HG03196 (cell line): ENCODE measurements at regions not wholly inside any gene's neighbourhood (a gene's known extent, or its start where the extent isn't known, plus 50 kb on each side); places are given as distances from the start of the nearest gene placed in this dataset.
A peak's percentile ranks its signal among the peaks of the same experiment; 100 is the strongest.

ENCODE experiments used
- ATAC-seq: cut with Tn5 transposase; IDR thresholded peaks from one replicate; pipeline ENCODE4 v1.9.1; 2021; ENCODE audit not compliant: unreplicated experiment

DNA sequence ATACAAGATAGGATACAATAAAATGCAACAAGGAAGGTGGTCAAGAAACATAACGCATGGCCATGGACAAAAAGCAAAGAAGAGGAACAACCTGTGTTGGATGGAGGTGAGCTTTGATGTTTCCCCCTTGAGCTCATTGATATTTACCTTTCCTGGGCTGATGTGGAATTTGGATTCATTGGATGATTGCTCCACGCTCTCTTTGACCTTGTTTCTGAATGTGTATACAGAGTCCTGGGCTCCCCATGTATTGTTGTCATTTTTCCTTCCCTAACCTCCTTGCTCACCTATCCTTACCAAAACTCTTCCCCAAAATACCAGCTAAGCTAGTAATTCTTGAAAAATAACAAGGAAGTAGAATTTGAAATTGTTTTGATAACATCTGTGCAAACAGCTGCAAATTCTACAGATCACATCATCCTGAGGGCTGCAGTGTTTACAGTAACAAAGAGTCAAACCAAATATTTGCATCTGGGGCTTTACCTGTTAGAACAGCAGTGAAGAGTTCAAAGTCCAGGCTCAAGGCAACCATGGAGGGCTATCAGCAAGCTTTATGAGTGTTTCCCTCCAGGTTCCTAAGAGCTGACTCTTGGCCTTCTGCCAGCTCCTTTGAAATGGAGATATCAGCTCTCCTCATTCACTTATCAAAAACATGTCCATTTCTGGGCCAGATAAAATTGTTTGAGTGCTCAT lies 214.3 kb upstream of the MARCKS start:
- peak; percentile 95 for ATAC-seq

DNA sequence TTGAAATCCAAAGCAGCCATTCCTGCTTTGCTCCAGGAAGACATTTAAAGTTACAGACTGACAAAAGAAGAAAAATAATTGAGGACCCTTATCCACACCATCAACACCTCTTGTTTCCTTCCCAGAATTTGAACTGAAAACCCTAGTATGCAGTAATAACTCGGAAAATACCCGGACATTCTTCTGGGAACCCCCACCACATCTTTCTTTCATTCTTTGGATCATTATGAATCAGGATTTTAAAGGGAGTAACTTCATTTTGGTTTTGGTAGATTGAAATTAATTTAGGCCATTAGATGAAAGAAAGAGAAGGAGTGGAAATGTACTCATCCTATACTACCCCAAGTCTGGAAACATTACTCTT lies 213.8 kb upstream of the MARCKS start:
- ATAC-seq: no peak

DNA sequence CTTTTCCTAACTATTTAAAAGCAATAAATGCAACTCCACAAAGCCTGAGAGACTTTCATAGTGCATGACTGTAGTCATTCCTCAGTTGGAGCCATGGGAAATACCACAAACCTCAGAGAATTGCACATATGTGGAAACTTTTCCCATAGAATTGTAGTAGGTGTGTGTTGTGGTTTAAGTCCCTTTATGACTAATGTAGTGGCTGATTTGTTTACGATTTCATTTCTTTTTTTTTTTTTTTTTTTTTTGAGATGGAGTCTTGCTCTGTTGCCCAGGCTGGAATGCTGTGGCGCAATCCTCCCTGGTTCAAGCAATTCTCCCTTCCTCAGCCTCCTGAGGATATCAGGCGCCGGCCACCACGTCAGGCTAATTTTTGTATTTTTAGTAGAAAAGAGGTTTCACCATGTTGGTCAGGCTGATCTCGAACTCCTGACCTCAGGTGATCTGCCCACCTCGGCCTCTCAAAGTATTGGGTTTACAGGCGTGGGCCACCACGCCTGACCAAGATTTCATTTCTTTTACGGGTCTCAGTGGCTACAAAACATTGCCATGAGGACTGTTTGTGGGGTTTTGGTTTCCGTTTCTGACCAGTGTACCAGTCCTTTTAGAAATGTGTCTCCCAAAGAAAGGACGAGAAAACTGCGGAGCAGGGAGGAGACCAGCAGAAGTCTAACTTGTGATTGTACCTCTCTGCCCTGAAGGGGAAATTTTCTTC lies 212.1 kb upstream of the MARCKS start:
- ATAC-seq: no peak

DNA sequence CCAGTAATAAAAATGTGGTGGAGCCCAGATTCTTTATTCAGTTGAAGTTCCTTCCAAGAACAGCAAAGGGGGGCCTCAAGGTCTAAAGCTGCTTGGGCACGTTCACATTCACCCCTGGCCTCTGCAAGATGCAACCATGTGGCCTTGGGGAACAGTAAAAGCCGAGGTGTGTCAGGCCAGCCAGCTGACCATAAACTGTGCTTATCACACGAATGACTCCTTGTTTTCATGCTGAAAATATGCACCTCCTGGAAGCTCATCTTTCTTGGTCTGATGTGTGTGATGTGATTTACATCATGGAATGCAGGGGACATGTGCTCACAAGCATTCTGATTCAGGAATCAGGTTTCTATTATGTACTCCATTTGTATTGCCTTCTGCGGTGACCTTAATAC lies 211.6 kb upstream of the MARCKS start:
- ATAC-seq: no peak

DNA sequence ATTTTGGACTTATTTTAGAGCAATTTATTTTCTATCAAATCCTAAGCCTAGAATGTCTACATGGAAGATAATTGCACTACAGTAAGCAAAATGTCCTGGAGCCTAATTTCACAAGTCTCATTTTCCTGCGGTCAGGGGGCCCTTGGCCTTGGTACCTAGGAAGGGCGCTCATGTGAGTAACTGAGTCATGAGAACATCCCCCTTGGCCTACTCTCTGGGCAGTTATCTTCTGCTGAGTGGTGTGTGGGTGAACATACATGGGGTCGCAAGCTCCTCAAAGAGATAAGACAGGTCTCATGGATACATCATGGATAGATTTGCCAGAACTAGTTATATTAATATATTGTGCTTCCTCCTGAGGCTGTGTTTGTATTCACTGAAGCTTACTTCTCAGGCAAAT lies 211.2 kb upstream of the MARCKS start:
- no peak for ATAC-seq

DNA sequence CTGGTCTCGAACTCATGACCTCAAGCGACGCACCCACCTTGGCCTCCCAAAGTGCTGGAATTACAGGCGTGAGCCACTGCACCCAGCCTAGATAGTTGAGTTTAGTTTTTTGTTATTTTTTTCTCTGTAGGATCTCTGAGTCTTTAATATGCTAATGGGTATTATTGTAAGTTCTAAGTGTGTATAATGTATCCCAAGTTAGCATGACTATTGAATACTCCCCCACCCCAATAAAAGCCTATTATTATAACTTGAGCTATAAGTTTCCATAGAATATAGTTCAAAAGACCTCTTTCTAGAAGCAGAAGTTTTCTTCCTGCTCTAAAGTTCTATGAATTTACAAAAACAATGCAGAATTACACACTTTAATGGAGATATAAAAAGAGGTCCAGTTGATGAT lies 210.4 kb upstream of the MARCKS start:
- no peak for ATAC-seq

DNA sequence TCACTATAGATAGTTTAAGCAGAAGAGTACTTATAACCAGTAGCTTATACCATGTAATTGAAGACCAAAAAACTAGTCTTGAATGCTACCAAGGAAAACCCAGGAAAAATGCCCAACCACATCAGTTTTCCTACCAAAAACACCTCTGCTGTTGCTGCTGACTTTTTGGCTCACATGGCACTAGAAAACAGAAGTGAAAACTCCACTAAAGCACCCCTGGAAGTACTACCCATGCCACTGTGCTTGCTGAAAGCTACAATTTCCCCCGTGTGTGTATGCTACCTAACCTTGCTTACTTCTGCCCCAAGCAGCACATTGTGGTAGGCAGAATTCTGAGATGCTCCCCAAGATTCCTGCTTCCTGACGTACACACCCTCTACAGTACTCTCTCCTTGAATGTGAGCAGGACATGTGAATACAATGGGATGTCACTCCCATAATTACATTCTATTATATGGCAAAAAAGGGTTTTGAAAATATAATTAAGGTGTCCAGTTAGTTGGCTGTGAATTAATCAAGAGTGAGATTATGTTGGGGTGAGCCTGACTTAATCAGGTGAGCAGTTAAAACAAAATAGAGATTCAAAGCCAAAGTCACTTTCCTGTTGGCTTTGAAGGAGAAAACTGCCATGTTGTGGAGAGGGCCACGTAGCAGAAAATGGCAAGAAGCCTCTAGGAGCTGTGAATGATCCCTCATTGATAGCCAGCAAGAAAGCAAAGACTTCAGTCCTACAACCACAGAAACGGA lies 209.8 kb upstream of the MARCKS start:
- ATAC-seq: peak; percentile 34

DNA sequence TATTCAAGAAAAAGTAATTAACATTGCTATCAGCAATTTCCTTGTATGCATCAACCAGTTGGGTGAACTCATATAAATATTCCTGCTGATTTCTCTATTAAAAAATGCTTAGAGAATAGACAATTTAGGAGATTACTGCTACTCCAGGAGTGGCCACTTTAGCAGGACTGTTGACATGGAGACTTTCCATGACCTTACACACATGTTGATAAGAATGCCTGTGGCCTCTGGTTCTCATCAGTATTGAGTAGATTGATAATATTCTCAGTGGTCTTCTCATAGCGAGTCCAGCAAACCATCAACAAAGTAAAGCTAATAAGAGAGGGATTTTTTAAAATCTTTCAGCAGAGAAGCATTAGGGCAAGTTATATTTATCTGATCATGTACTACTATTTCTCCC lies 208.4 kb upstream of the MARCKS start:
- ATAC-seq: no peak

DNA sequence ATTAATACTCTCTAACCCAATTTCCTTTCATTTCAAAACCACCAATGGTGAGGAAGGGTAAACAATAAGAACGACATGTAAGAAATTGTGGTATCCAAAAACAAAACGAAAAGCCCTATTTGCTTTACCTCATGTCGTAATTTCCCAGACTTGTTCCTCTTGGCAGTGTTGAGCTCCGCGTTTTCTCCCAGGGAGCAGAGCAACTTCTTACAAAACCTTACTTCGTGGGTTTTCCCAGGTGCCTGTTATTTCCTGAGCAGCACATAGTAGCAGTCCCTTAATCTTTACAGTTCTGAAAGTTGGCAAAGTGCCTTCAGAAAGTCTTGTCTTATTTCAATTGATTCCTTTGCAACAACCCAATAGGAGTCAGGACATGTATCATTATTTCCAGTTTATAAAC lies 207.9 kb upstream of the MARCKS start:
- ATAC-seq: no peak

DNA sequence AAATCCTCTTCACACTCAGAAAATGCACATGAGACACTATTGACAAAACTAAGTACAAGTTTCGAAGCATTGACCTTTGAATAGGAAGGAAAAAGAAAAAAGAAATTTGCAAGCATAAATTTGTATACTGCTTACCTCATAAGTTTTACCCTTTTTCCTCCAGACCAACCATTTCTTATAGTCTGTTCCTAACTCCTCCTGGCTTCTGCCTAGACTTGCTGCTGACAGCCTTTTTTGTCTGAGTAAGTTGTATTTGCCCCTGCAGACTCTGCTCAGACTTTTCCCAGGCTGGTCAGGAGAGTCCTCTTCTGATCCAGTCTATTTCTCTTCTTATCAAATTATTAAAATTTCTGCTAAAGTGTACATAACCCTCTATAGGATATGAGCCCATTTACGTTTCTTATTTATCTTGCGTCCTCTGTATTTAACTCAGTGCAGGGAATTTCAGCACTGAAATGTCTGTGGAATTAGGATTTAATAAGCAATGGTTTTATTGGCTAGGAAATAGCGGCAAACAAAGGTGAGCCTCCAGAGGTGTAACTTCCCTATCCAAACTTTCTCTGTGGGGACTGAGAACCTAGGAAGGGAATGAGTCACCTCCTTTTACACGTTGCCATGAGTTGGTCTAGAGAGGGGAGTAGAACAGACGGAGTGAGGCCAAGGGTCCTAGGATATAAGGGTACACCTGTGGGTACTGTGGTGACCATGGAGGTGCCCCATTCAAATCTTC lies 207.1 kb upstream of the MARCKS start:
- no peak for ATAC-seq

DNA sequence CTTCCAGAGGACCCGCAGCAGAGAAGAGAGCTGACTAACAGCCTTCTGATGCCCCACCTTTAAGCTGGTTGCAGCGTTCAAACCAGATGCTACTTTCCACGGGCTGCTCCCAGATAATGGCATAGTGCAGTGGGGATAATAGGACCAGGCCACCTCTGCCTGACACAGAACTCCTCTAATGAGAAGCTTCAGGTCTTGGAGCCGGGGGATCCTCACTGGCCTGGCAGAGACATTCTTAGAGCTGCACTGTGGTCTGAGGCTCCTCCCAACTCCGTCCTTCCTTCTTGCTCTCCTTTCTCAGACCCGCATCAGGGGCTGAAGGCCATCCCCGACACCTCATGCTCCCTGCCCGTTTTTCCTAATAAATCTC lies 206.6 kb upstream of the MARCKS start:
- no peak for ATAC-seq

DNA sequence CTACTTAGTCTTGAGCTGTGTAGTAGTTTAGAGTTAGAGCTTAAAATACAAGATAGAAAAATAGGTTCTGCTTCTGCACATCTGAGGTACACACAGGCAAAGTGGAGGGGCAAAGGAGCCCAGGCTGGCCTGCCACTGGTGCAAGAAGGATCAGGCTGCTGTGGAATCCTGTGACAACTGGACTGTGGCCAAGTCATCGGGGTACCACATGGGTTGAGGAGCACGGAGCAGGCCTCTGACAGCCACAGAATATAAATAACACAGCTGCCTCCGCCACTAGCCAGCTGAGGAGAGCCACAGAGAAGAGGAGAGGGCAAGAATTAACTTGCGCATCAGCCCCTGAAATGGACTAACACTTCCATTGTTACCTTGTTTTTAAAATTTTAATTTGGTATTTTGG lies 206.0 kb upstream of the MARCKS start:
- ATAC-seq: no peak

DNA sequence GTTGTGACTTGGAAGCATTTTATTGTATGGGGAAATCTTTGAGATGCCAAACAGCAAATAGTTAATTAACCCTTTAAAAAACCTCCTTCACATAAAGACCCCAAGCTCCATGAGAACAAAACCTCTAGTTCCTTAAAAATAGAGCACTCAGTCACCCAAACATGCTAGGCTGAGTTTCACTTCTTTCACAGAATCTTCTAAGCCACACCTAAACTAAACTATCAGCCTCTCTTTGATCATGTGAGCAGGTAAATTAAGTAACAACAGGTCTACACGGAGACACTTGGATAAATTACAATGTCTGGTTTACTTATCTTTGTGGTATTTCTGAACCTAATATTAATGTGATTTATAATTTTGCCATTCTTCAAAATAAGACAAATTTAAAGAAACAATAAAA lies 205.2 kb upstream of the MARCKS start:
- no peak for ATAC-seq

DNA sequence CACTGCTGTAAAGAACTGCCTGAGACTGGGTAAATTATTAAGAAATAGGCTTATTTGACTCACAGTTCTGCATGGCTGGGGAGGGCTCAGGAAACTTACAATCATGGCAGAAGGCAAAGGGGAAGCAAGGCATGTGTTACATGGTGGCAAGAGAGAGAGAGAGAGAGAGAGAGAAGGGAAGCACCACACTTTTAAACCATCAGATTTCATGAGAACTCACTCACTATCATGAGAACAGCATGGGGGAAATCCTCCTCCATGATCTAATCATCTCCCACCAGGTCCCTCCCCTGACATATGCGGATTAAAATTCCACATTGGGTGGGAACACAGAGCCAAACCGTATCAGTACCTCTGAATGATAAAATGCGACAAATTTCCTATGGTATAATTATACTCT lies 203.9 kb upstream of the MARCKS start:
- ATAC-seq: no peak

DNA sequence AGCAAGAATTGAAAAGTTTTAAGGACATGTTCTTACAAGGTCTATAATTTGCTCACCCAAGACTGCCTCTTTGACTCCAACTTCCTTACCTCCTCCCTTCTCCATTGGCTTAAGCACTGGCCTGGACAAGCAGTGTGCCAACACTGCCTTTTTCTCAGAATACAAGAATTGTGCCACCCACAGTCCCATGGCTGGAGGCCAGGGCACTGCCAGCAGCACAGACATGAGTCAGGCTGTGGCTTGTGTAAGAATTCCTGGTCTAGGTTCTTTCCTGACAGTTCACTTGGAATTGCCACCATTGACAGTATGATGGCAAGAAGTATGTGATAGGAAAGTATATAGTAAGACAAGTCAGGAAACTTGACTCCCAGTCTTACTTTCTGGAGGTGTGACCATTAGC lies 202.7 kb upstream of the MARCKS start:
- no peak for ATAC-seq

DNA sequence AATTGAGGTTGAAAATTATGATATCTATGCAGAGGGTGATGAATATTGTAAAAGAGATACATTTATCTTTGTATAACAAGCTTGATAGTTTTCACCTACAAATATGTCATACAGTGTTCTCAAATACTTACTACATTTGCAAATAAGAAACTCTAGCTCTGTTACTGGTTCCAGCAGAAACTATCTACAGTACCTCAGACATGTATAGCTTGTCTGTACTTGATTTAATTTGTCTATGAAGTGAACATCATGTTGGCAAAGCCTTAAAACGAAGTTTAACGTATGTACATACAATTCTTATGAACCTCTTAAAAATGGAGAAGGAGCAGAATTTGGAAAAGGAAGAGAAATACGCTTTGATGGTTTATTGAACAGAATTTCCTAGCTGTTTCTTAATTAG lies 201.4 kb upstream of the MARCKS start:
- ATAC-seq: no peak

DNA sequence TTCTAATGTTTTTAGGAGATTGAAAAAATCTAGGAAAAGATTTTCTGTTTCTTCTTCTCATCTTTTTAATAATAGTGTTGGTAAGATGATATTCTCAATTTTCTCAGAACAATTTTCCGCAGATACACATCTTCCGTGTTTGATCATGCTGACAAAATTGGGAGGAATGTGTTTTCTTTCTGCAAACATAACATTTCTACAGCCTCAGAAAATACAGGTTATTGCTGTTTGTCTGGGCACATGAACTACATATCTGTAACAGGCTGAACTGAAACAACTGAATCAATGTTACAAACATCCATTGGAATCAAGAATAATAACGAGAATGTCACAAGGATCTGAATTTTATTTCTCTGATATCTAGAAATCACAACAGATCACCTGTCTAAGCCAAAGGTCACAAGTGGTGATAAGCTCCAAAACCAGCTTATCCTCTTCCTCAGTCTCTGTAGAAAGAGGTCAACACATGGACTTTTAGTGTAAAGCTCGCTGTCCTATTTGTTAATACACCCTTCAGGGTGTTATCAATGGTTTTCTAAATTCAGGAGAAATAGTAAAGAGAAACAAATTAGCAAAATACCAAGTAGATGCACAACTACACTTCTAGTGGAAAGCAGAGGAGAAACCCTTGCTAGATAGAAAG lies 197.3 kb upstream of the MARCKS start:
- ATAC-seq: no peak

DNA sequence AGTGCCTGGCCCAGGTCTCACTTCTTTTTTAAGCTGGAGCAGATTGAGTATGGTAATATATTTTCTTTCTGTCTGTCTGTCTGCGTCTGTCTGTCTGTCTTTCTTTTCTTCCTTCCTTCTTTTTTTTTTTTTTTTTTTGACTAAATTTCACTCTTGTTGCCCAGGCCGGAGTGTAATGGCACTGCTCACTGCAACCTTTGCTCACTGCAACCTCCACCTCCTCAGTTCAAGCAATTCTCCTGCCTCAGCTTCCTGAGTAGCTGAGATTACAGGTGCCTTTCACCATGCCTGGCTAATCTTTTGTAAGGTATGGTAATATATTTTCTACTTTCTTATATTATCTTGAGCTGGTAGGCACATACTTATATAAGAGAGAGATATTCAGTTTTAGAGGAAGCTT lies 196.3 kb upstream of the MARCKS start:
- ATAC-seq: no peak

DNA sequence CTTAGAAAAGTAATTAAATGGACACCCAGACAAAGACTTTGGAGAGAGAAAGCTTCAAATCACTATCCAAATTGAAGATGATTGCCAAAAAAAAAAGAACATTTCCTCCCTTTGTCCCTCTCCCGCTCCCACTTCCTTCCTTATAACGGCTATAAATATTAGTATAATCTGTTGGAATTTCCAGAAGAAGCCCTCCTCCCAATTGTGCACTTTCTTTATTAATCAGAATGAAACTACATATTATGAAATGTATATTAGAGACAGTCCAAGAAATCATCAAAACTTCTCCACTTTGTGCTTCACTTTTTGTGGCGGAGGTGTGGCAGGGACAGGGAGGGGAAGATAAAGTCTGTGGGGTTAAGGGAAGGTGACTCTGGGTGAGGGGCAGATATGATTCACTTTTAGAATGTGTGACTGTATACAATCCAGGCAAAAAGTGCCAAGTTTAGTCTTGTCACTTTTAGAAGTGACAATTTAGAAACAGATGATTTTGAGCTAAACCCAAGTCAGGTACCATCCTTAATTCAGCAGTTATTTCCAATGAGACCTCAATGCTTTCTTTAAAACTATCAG lies 195.0 kb upstream of the MARCKS start:
- ATAC-seq: no peak

DNA sequence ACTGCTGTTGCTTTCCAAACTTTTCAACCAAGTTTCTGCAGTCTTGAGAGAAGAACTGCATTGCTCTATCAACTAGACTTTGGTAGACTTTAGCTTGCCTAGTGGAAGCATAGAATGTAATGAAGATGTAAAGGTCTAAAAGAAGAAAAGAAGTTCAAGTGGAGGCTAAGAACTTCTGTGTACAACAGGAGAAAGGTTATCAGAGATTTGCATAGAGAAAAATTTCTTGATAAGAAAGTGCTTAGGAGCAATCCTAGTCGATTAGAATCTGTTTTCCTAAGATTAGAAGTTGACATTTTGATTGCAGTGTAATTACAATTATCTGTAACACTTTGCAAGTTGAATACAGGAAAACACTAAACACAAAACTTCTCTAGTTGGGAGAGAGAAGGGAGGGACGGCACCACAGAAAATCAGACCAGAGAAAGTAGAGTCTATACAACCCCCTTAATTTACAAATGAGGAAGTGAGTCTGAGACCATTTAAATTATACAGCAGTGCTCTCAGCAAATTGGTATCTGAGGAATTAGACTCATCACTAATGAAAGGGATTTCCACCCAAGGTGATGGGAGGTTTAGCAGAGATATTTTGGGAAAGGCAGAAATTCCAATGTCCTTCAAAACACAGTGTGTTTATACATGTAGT lies 194.3 kb upstream of the MARCKS start:
- peak; percentile 66 for ATAC-seq
